ENCODE measurements at regions not wholly inside any gene's neighbourhood (a gene's known extent, or its start where the extent isn't known, plus 50 kb on each side); places are given as distances from the start of the nearest gene placed in this dataset.

DNA sequence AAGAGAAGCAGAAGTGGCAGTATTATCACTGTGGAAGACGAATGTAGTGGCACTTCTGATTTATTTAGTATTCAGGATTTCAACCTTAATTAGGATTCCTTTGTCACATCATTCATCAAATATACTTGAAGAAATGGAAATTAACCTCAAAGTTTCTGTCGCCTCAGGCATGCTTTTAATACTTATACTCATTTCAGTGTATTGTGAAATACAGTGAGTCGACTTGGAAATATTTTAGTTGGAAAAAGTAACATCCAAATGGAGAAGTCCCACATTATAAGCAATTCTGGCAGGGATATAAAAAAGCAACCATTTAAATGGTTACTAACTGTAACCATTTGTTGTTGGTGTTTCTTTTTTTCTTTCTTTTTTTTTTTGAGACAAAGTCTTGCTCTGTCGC lies 648.8 kb downstream of the ARL4A start:
- TF ChIP-seq, protein P1, sequence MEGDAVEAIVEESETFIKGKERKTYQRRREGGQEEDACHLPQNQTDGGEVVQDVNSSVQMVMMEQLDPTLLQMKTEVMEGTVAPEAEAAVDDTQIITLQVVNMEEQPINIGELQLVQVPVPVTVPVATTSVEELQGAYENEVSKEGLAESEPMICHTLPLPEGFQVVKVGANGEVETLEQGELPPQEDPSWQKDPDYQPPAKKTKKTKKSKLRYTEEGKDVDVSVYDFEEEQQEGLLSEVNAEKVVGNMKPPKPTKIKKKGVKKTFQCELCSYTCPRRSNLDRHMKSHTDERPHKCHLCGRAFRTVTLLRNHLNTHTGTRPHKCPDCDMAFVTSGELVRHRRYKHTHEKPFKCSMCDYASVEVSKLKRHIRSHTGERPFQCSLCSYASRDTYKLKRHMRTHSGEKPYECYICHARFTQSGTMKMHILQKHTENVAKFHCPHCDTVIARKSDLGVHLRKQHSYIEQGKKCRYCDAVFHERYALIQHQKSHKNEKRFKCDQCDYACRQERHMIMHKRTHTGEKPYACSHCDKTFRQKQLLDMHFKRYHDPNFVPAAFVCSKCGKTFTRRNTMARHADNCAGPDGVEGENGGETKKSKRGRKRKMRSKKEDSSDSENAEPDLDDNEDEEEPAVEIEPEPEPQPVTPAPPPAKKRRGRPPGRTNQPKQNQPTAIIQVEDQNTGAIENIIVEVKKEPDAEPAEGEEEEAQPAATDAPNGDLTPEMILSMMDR (IDR thresholded peaks at IDR 0.05) = no peak
- TF ChIP-seq POLR2A (IDR thresholded peaks at IDR 0.05) = no peak
